HepG2 (cell line): ENCODE measurements at regions not wholly inside any gene's neighbourhood (a gene's known extent, or its start where the extent isn't known, plus 50 kb on each side); places are given as distances from the start of the nearest gene placed in this dataset.

Source experiments
- ATAC-seq: fragments of 200-7000 bp; cut with Tn5 transposase; 3 replicates; pipeline ENCODE4 v1.9.1; 2020; ENCODE audit warnings: mild to moderate bottlenecking, moderate library complexity
- BruUV-seq: library from RNA; stranded (reverse); fragments of 400-500 nt; replicated peaks from 2 replicates; lab custom pipeline; 2021; lab: Mats Ljungman, UMichigan
- CTCF ChIA-PET: fragments of 300-600 bp; formaldehyde crosslinking; extraction: SDS; loops from one replicate; lab custom pipeline; 2021; ENCODE audit warnings: low total read pairs, inconsistent platforms, low intra/inter-chr PET ratio; lab: Yijun Ruan, JAX
- POLR2A ChIA-PET: fragments of 350-600 bp; sonication (Branson Sonifier 250); formaldehyde crosslinking; loops from one replicate; lab custom pipeline; 2020; ENCODE audit warnings: antibody characterized with exemption, inconsistent platforms; lab: Yijun Ruan, JAX
- DNase-seq: peaks from one replicate; pipeline ENCODE4 v3.0.0-alpha.2; 2015; ENCODE audit warnings: low spot score
- FAIRE-seq: peaks from 3 replicates; lab custom pipeline; 2011; peaks lifted over from hg19 to GRCh38; lab: Jason Lieb, UNC
- H2AFZ ChIP-seq: one replicate; pipeline ENCODE4 v1.6.1; 2011; ENCODE audit warnings: low read length, inconsistent platforms
- H3K27ac ChIP-seq: fragments of 300-600 bp; 3 replicates; pipeline ENCODE4 v1.8.0; 2011; ENCODE audit warnings: mixed run types, mild to moderate bottlenecking, mixed read lengths, low read length, inconsistent platforms; ENCODE audit not compliant: insufficient read depth; ENCODE audit errors: extremely low read length
- H3K27me3 ChIP-seq, 2 experiments: fragments of 200-600 bp in 1 of 2; 2 replicates in 1 of 2; 3 replicates in 1 of 2; pipeline versions ENCODE4 v1.6.0 to v1.8.0; 2011; ENCODE audit warnings: low read length in 2 of 2, mild to moderate bottlenecking in 2 of 2, moderate library complexity in 2 of 2, inconsistent platforms in 1 of 2; ENCODE audit not compliant: insufficient read depth in 2 of 2, control insufficient read depth in 1 of 2
- H3K36me3 ChIP-seq, 2 experiments: fragments of 200-600 bp in 1 of 2; replicated peaks in 1 of 2; 2 replicates in 1 of 2; 3 replicates in 1 of 2; pipeline versions ENCODE4 v1.5.1 to v1.8.0; 2011; ENCODE audit warnings: low read length in 2 of 2, inconsistent platforms in 1 of 2; ENCODE audit not compliant: insufficient read depth in 2 of 2, control insufficient read depth in 1 of 2
- H3K4me1 ChIP-seq: 2 replicates; pipeline ENCODE4 v1.5.1; 2012; ENCODE audit warnings: low read length, inconsistent platforms; ENCODE audit not compliant: insufficient read depth
- H3K4me2 ChIP-seq: 2 replicates; pipeline ENCODE4 v1.6.0; 2011; ENCODE audit warnings: low read depth, low read length, inconsistent platforms
- H3K4me3 ChIP-seq, 3 experiments: fragments of 200-600 bp in 1 of 3; sonication (generic), shearing (Covaris generic) in 1 of 3; replicated peaks in 1 of 3; 2 replicates each; pipeline ENCODE4 v1.5.1; 2011 to 2016; ENCODE audit warnings: low read length in 3 of 3, inconsistent platforms in 2 of 3, low read depth in 2 of 3, mild to moderate bottlenecking in 2 of 3, control low read depth in 1 of 3, mixed read lengths in 1 of 3; ENCODE audit not compliant: insufficient read depth in 1 of 3
- H3K79me2 ChIP-seq: one replicate; pipeline ENCODE4 v1.6.1; 2011; ENCODE audit warnings: low read length, inconsistent platforms; ENCODE audit not compliant: insufficient read depth
- H3K9ac ChIP-seq: 2 replicates; pipeline ENCODE4 v1.6.0; 2011; ENCODE audit warnings: mild to moderate bottlenecking, low read depth, low read length, inconsistent platforms; ENCODE audit not compliant: insufficient read depth
- H3K9me3 ChIP-seq: 2 replicates; pipeline ENCODE4 v1.5.1; 2012; ENCODE audit warnings: mild to moderate bottlenecking, low read length
- H4K20me1 ChIP-seq: 2 replicates; pipeline ENCODE4 v1.6.0; 2011; ENCODE audit warnings: inconsistent platforms, mild to moderate bottlenecking, low read length, moderate library complexity; ENCODE audit not compliant: insufficient read depth
- NR2F2 ChIP-seq: IDR thresholded peaks from 2 replicates; pipeline ENCODE4 v1.6.1; 2012; ENCODE audit warnings: low read depth, inconsistent platforms, borderline replicate concordance
- TBL1XR1 ChIP-seq: fragments of 150-350 bp; IDR thresholded peaks from 2 replicates; pipeline ENCODE4 v1.6.1; 2014; ENCODE audit warnings: borderline replicate concordance, low read length; ENCODE audit not compliant: partially characterized antibody
- ZNF598 ChIP-seq: sonication (generic); formaldehyde crosslinking; IDR thresholded peaks from 2 replicates; pipeline ENCODE4 v1.5.1; 2020; ENCODE audit warnings: mild to moderate bottlenecking, missing genetic modification reagents, borderline replicate concordance
- WGBS: methylation state at CpG from one replicate; pipeline ENCODE4 v1.1.6; 2017; ENCODE audit warnings: low lambda C conversion rate; 5-methylcytosine and 5-hydroxymethylcytosine counted together
- in situ Hi-C: cut with HindIII; loops from 2 replicates; pipeline ENCODE4 v1.10.0; 2017; ENCODE audit warnings: low pct_unique_long_range_greater_than_20kb; ENCODE audit not compliant: extremely low pct_ligation_motif_present
- intact Hi-C: fragments of 100-400 bp; cut with micrococcal nuclease; formaldehyde crosslinking; loops from one replicate; pipeline ENCODE4 v1.10.0; 2022; ENCODE audit not compliant: unreplicated experiment
- TF ChIP-seq, protein P1 (sequence below): sonication (generic); formaldehyde crosslinking; IDR thresholded peaks from 2 replicates; pipeline ENCODE4 v1.4.0; 2020; ENCODE audit warnings: mild to moderate bottlenecking, missing genetic modification reagents, borderline replicate concordance
- TF ChIP-seq, protein P2 (sequence below): sonication (generic); formaldehyde crosslinking; conservative IDR thresholded peaks from 2 replicates; pipeline ENCODE4 v1.4.0; 2020; ENCODE audit warnings: missing genetic modification reagents

DNA sequence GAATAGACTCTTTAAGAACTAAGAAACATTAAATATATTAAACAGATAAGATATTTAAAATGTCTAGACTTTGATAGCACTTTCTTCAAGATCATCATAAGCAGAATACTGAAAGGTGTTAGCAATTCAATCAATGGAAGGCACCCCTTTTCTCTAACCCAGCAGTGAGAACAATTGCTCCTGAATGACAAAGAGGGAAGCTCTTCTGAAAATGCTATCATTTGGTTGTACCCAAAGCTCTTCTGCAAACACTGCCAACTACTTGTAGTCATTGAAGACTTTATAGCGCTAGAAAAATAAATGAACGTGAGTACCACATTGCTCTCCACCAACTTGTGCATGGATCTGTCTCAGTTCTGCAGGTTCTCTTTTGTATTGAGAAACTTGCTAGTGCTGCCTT lies 62.2 kb upstream of the LMO3 start:
- WGBS = 29% methylated on average over 2 of the region's 2 CpGs
- Histone ChIP-seq H3K27me3 (no peaks in the 10 kb centered on the region), H3K4me3 (no peak overlapping the region), H4K20me1 (no peaks in the 10 kb centered on the region), H3K4me2 (no peak overlapping the region), H3K9ac (no peak overlapping the region), H3K9me3 (no peaks in the 10 kb centered on the region), H3K4me1 (no peaks in the 10 kb centered on the region), H3K27ac (no peak overlapping the region), H2AFZ (no peak overlapping the region), H3K36me3 (no peaks in the 10 kb centered on the region), H3K79me2 (no peaks in the 10 kb centered on the region)
- ChIA-PET CTCF (no interaction called here), POLR2A (no interaction called here)
- DNase-seq = no peak
- TF ChIP-seq NR2F2 = no peak
- TF ChIP-seq, protein P1, sequence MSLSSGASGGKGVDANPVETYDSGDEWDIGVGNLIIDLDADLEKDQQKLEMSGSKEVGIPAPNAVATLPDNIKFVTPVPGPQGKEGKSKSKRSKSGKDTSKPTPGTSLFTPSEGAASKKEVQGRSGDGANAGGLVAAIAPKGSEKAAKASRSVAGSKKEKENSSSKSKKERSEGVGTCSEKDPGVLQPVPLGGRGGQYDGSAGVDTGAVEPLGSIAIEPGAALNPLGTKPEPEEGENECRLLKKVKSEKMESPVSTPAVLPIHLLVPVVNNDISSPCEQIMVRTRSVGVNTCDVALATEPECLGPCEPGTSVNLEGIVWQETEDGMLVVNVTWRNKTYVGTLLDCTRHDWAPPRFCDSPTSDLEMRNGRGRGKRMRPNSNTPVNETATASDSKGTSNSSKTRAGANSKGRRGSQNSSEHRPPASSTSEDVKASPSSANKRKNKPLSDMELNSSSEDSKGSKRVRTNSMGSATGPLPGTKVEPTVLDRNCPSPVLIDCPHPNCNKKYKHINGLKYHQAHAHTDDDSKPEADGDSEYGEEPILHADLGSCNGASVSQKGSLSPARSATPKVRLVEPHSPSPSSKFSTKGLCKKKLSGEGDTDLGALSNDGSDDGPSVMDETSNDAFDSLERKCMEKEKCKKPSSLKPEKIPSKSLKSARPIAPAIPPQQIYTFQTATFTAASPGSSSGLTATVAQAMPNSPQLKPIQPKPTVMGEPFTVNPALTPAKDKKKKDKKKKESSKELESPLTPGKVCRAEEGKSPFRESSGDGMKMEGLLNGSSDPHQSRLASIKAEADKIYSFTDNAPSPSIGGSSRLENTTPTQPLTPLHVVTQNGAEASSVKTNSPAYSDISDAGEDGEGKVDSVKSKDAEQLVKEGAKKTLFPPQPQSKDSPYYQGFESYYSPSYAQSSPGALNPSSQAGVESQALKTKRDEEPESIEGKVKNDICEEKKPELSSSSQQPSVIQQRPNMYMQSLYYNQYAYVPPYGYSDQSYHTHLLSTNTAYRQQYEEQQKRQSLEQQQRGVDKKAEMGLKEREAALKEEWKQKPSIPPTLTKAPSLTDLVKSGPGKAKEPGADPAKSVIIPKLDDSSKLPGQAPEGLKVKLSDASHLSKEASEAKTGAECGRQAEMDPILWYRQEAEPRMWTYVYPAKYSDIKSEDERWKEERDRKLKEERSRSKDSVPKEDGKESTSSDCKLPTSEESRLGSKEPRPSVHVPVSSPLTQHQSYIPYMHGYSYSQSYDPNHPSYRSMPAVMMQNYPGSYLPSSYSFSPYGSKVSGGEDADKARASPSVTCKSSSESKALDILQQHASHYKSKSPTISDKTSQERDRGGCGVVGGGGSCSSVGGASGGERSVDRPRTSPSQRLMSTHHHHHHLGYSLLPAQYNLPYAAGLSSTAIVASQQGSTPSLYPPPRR (CRISPR knock-in tag) = no peak
- TF ChIP-seq, protein P2, sequence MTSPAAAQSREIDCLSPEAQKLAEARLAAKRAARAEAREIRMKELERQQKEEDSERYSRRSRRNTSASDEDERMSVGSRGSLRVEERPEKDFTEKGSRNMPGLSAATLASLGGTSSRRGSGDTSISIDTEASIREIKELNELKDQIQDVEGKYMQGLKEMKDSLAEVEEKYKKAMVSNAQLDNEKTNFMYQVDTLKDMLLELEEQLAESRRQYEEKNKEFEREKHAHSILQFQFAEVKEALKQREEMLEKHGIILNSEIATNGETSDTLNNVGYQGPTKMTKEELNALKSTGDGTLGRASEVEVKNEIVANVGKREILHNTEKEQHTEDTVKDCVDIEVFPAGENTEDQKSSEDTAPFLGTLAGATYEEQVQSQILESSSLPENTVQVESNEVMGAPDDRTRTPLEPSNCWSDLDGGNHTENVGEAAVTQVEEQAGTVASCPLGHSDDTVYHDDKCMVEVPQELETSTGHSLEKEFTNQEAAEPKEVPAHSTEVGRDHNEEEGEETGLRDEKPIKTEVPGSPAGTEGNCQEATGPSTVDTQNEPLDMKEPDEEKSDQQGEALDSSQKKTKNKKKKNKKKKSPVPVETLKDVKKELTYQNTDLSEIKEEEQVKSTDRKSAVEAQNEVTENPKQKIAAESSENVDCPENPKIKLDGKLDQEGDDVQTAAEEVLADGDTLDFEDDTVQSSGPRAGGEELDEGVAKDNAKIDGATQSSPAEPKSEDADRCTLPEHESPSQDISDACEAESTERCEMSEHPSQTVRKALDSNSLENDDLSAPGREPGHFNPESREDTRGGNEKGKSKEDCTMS (CRISPR knock-in tag) = no peak
- no peak for TF ChIP-seq ZNF598 (CRISPR knock-in tag)
- no peak for TF ChIP-seq TBL1XR1
- no peak for FAIRE-seq
- in situ Hi-C loops (no loop called here), intact Hi-C loops (no loop called here)
- ATAC-seq = no peak
- no TSS peak for BruUV-seq
